GM13976 (cell line): ENCODE measurements at regions not wholly inside any gene's neighbourhood (a gene's known extent, or its start where the extent isn't known, plus 50 kb on each side); places are given as distances from the start of the nearest gene placed in this dataset.

Source experiments
- DNase-seq: peaks from one replicate; pipeline ENCODE4 v3.0.0; 2012; ENCODE audit warnings: low spot score
- CTCF ChIP-seq: IDR thresholded peaks from 2 replicates; pipeline ENCODE4 v1.5.1; 2012; ENCODE audit warnings: borderline replicate concordance, mild to moderate bottlenecking; ENCODE audit not compliant: insufficient read depth; ENCODE audit errors: extremely low read depth, missing control alignments, control extremely low read depth
- in situ Hi-C: fragments of 300-500 bp; cut with MboI; formaldehyde crosslinking; loops from one replicate; pipeline ENCODE4 v1.12.0; 2022; ENCODE audit warnings: low sequenced_read_pairs, mixed read lengths, inconsistent platforms; ENCODE audit not compliant: unreplicated experiment

GRCh38 chrX:16311671-16312070 is 144.4 kb downstream of the MAGEB17 start:
- in situ Hi-C loops, result no loop called here
- no peak for DNase-seq
- TF ChIP-seq CTCF, result no peak

GRCh38 chrX:16312761-16313623 is 145.7 kb downstream of the MAGEB17 start:
- in situ Hi-C loops, result no loop called here
- DNase-seq, result no peak
- no peak for TF ChIP-seq CTCF

- no peak for DNase-seq
- TF ChIP-seq CTCF, result no peak
- in situ Hi-C loops, result no loop called here
Measured at GRCh38 chrX:16316331-16316730, 149.1 kb downstream of the MAGEB17 start.

- in situ Hi-C loops, result no loop called here
- no peak for DNase-seq
- TF ChIP-seq CTCF, result no peak
Measured at GRCh38 chrX:16319929-16320328, 152.6 kb downstream of the MAGEB17 start.

- no peak for DNase-seq
- TF ChIP-seq CTCF, result no peak
- in situ Hi-C loops, result no loop called here
Measured at GRCh38 chrX:16320765-16321355, 153.6 kb downstream of the MAGEB17 start.

GRCh38 chrX:16333453-16333852 is 166.2 kb downstream of the MAGEB17 start:
- no peak for DNase-seq
- TF ChIP-seq CTCF, result no peak

More at GRCh38 chrX:16333453-16333852, 166.2 kb downstream of the MAGEB17 start:
- in situ Hi-C loops, result no loop called here
